ENCODE measurements at regions not wholly inside any gene's neighbourhood (a gene's known extent, or its start where the extent isn't known, plus 50 kb on each side); places are given as distances from the start of the nearest gene placed in this dataset.

GRCh38 chr3:127370906-127371305 lies 83.1 kb upstream of the PRR20G start:
- Histone ChIP-seq H3K27me3 (ENCODE audit: insufficient read depth, low read length) (no peaks in the 10 kb centered on the region), H3K4me2 (ENCODE audit: insufficient read depth, insufficient read length, low read length) (no peak overlapping the region), H4K91ac (ENCODE audit: insufficient read length, low read depth, low read length) (no peak overlapping the region), H3K79me2 (ENCODE audit: insufficient read depth, low read length) (no peaks in the 10 kb centered on the region), H3K27ac (ENCODE audit: insufficient read length, low read depth, low read length) (no peak overlapping the region), H3K23me2 (ENCODE audit: insufficient read length, low read depth, low read length, poor library complexity, severe bottlenecking) (no peaks in the 10 kb centered on the region), H3K18ac (ENCODE audit: insufficient read length, low read depth, low read length) (no peak overlapping the region), H3K56ac (ENCODE audit: insufficient read length, low read depth, low read length) (no peak overlapping the region), H4K8ac (replicated peaks; ENCODE audit: insufficient read length, low read depth, low read length) (no peak overlapping the region), H2AFZ (ENCODE audit: low read length) (no peak overlapping the region), H3K23ac (ENCODE audit: insufficient read length, low read depth, low read length) (no peak overlapping the region), H3K79me1 (ENCODE audit: insufficient read depth, low read depth, low read length, poor library complexity, severe bottlenecking) (no peaks in the 10 kb centered on the region), H2BK12ac (ENCODE audit: insufficient read length, low read depth, low read length) (no peak overlapping the region), H2AK5ac (ENCODE audit: insufficient read length, low read length) (no peak overlapping the region), H2BK15ac (ENCODE audit: low read depth, low read length) (no peak overlapping the region), H3K4me1 (ENCODE audit: insufficient read depth, low read length) (no peaks in the 10 kb centered on the region), H2BK20ac (ENCODE audit: low read depth, low read length, poor library complexity, severe bottlenecking) (no peak overlapping the region), H2BK5ac (ENCODE audit: insufficient read length, low read length) (no peak overlapping the region), H3K9ac (ENCODE audit: extremely low read depth, insufficient read length, low read length) (no peak overlapping the region), H3K9me3 (ENCODE audit: control insufficient read depth, low read depth, low read length) (no peaks in the 10 kb centered on the region), H3K14ac (ENCODE audit: insufficient read depth, low read length) (no peak overlapping the region), H4K5ac (ENCODE audit: insufficient read length, low read depth, low read length) (no peak overlapping the region), H4K20me1 (ENCODE audit: control insufficient read depth, insufficient read depth, insufficient read length) (no peaks in the 10 kb centered on the region), H3K4ac (ENCODE audit: low read depth, low read length) (no peak overlapping the region), H2BK120ac (ENCODE audit: low read depth, low read length, poor library complexity, severe bottlenecking) (no peak overlapping the region), H3T11ph (ENCODE audit: low read length) (no peak overlapping the region)
- no peak for TF ChIP-seq CTCF (conservative IDR thresholded peaks at IDR 0.05)
- DNase-seq = no peak
- no CpG with 5 or more reads among the region's 9 CpGs for WGBS (ENCODE audit: extremely low coverage, insufficient read length, low lambda C conversion rate)
- no peak overlapping the region for H3K4me3 Mint-ChIP-seq
- no peaks in the 10 kb centered on the region for H3K36me3 Mint-ChIP-seq (ENCODE audit: insufficient read depth in 1 of 3, low read depth in 3 of 3)
- H3K27ac Mint-ChIP-seq = no peak overlapping the region
- no peaks in the 10 kb centered on the region for H3K9me3 Mint-ChIP-seq
- peaks cover 7% of the 10 kb centered on the region for H3K27me3 Mint-ChIP-seq (ENCODE audit: low read depth)
- peaks cover 13 to 33% of the 10 kb centered on the region in 2 experiments for H3K4me1 Mint-ChIP-seq
